K562 (cell line): ENCODE measurements at regions not wholly inside any gene's neighbourhood (a gene's known extent, or its start where the extent isn't known, plus 50 kb on each side); places are given as distances from the start of the nearest gene placed in this dataset.

Source experiments
- ATAC-seq: fragments of 200-7000 bp; cut with Tn5 transposase; 3 replicates; pipeline ENCODE4 v1.9.1; 2020; ENCODE audit warnings: moderate library complexity
- BruUV-seq: library from RNA; stranded (reverse); fragments of 400-500 nt; replicated peaks from 2 replicates; lab custom pipeline; 2021; lab: Mats Ljungman, UMichigan
- CTCF ChIA-PET: fragments of 300-600 bp; formaldehyde crosslinking; extraction: SDS; loops from one replicate; lab custom pipeline; 2021; ENCODE audit warnings: low intra/inter-chr PET ratio; lab: Yijun Ruan, JAX
- POLR2A ChIA-PET: fragments of 300-600, 350-650 bp; sonication (Branson Sonifier 250); formaldehyde crosslinking; extraction: SDS; loops from one replicate; lab custom pipeline; 2021; ENCODE audit warnings: antibody characterized with exemption, inconsistent platforms; lab: Yijun Ruan, JAX
- DNase-seq, 4 experiments: peaks; one replicate each; pipeline versions ENCODE4 v3.0.0 to v3.0.0-alpha.2; 2011 to 2018; ENCODE audit warnings: low spot score in 3 of 4, mixed read lengths in 3 of 4; ENCODE audit errors: extremely low read depth in 1 of 4
- FAIRE-seq: peaks from 2 replicates; lab custom pipeline; 2011; peaks lifted over from hg19 to GRCh38; lab: Jason Lieb, UNC
- H2AFZ ChIP-seq: 2 replicates; pipeline ENCODE4 v1.6.0; 2011; ENCODE audit warnings: low read depth, low read length, control low read depth, inconsistent platforms
- H3K27ac ChIP-seq: fragments of 200-600 bp; 3 replicates; pipeline ENCODE4 v1.8.0; 2011; ENCODE audit warnings: low read depth, mild to moderate bottlenecking, control low read depth, inconsistent platforms, low read length, moderate library complexity, mixed read lengths; ENCODE audit errors: extremely low read depth
- H3K27me3 ChIP-seq, 2 experiments: fragments of 300-600 bp in 1 of 2; 2 replicates in 1 of 2; 3 replicates in 1 of 2; pipeline versions ENCODE4 v1.6.0 to v1.8.0; 2011; ENCODE audit warnings: inconsistent platforms in 2 of 2, low read length in 2 of 2, mild to moderate bottlenecking in 1 of 2, mixed read lengths in 1 of 2, moderate library complexity in 1 of 2; ENCODE audit not compliant: control insufficient read depth in 2 of 2, insufficient read depth in 2 of 2
- H3K36me3 ChIP-seq: fragments of 300-600 bp; 3 replicates; pipeline ENCODE4 v1.8.0; 2011; ENCODE audit warnings: mild to moderate bottlenecking, low read length, inconsistent platforms; ENCODE audit not compliant: control insufficient read depth, insufficient read depth
- H3K4me1 ChIP-seq, 2 experiments: fragments of 200-600 bp in 1 of 2; replicated peaks in 1 of 2; 2 replicates in 1 of 2; 3 replicates in 1 of 2; pipeline versions ENCODE4 v1.5.1 to v1.8.0; 2011; ENCODE audit warnings: inconsistent platforms in 2 of 2, low read length in 2 of 2, mild to moderate bottlenecking in 1 of 2, mixed read lengths in 1 of 2, moderate library complexity in 1 of 2; ENCODE audit not compliant: control insufficient read depth in 2 of 2, insufficient read depth in 2 of 2
- H3K4me2 ChIP-seq: 2 replicates; pipeline ENCODE4 v1.6.1; 2011; ENCODE audit warnings: low read length, control low read depth, inconsistent platforms, mixed read lengths; ENCODE audit not compliant: insufficient read depth
- H3K4me3 ChIP-seq: fragments of 200-600 bp; sonication (generic), shearing (Covaris generic); 2 replicates; pipeline ENCODE4 v1.5.1; 2016; ENCODE audit warnings: control low read depth, inconsistent platforms
- H3K79me2 ChIP-seq: fragments of 200-600 bp; 3 replicates; pipeline ENCODE4 v1.8.0; 2011; ENCODE audit warnings: low read length, inconsistent platforms; ENCODE audit not compliant: control insufficient read depth, insufficient read depth
- H3K9ac ChIP-seq, 2 experiments: 2 replicates each; pipeline versions ENCODE4 v1.6.0 to v1.6.1; 2011; ENCODE audit warnings: low read depth in 2 of 2, low read length in 2 of 2, control low read depth in 1 of 2, inconsistent platforms in 1 of 2, mild to moderate bottlenecking in 1 of 2, mixed read lengths in 1 of 2; ENCODE audit not compliant: insufficient read depth in 1 of 2
- H3K9me1 ChIP-seq: one replicate; pipeline ENCODE4 v1.6.0; 2011; ENCODE audit warnings: inconsistent platforms, mild to moderate bottlenecking, low read length, moderate library complexity; ENCODE audit not compliant: control insufficient read depth, insufficient read depth
- H3K9me3 ChIP-seq: replicated peaks from 2 replicates; pipeline ENCODE4 v1.5.1; 2011; ENCODE audit warnings: low read depth, low read length, inconsistent platforms; ENCODE audit not compliant: control insufficient read depth, insufficient read depth
- H4K20me1 ChIP-seq: replicated peaks from 2 replicates; pipeline ENCODE4 v1.6.1; 2011; ENCODE audit warnings: low read length, inconsistent platforms, mixed read lengths; ENCODE audit not compliant: control insufficient read depth, insufficient read depth
- BHLHE40 ChIP-seq: IDR thresholded peaks from 2 replicates; pipeline ENCODE4 v1.6.1; 2011; ENCODE audit warnings: low read length, improper control_type of control experiment
- CREB1 ChIP-seq, 2 experiments: sonication (generic) in 1 of 2; formaldehyde crosslinking in 1 of 2; IDR thresholded peaks; 2 replicates each; pipeline versions ENCODE4 v1.6.1 to v1.8.0; 2012 to 2022; ENCODE audit warnings: inconsistent platforms in 1 of 2, mild to moderate bottlenecking in 1 of 2, missing genetic modification reagents in 1 of 2, moderate library complexity in 1 of 2
- ID3 ChIP-seq, 2 experiments: fragments of 250-450 bp in 1 of 2; fragments of 450-650 bp in 1 of 2; sonication (Bioruptor Pico) in 1 of 2; IDR thresholded peaks; 2 replicates each; pipeline versions ENCODE4 v1.6.1 to v1.8.0; 2016 to 2021; ENCODE audit warnings: mild to moderate bottlenecking in 2 of 2, moderate library complexity in 2 of 2, missing compliant biosample characterization in 1 of 2, missing genetic modification characterization in 1 of 2
- MITF ChIP-seq: IDR thresholded peaks from 2 replicates; pipeline ENCODE4 v1.6.1; 2014; ENCODE audit warnings: antibody characterized with exemption
- NCOA6 ChIP-seq: fragments of 450-650 bp; IDR thresholded peaks from 2 replicates; pipeline ENCODE4 v1.6.1; 2017; ENCODE audit warnings: mild to moderate bottlenecking
- NONO ChIP-seq, 2 experiments: fragments of 200-400 bp in 1 of 2; fragments of 450-650 bp in 1 of 2; formaldehyde crosslinking in 1 of 2; IDR thresholded peaks; 2 replicates each; pipeline ENCODE4 v1.6.1; 2017; ENCODE audit warnings: low read depth in 2 of 2, mild to moderate bottlenecking in 2 of 2, moderate library complexity in 2 of 2, low read length in 1 of 2
- PTRF ChIP-seq: fragments of 450-650 bp; IDR thresholded peaks from 2 replicates; pipeline ENCODE4 v1.6.1; 2016; ENCODE audit warnings: mild to moderate bottlenecking, missing genetic modification characterization, missing compliant biosample characterization
- SRSF9 ChIP-seq: fragments of 200-400 bp; formaldehyde crosslinking; IDR thresholded peaks from 2 replicates; pipeline ENCODE4 v1.6.1; 2017; ENCODE audit warnings: low read depth, low read length, borderline replicate concordance
- STAG1 ChIP-seq: sonication (generic); formaldehyde crosslinking; IDR thresholded peaks from 2 replicates; pipeline ENCODE4 v1.5.0; 2020; ENCODE audit warnings: missing genetic modification reagents, borderline replicate concordance
- TBL1XR1 ChIP-seq, 2 experiments: IDR thresholded peaks; 2 replicates each; pipeline ENCODE4 v1.6.1; 2012; ENCODE audit warnings: improper control_type of control experiment in 2 of 2, low read length in 2 of 2, mild to moderate bottlenecking in 1 of 2
- TRIM24 ChIP-seq, 2 experiments: fragments of 450-650 bp; IDR thresholded peaks; 2 replicates each; pipeline ENCODE4 v1.6.1; 2016
- ZNF274 ChIP-seq: IDR thresholded peaks from 2 replicates; pipeline ENCODE4 v1.6.1; 2011; ENCODE audit warnings: low read depth, mild to moderate bottlenecking, low read length, moderate library complexity, borderline replicate concordance
- WGBS: fragments of 100-300 bp; shearing (Covaris generic); methylation state at CpG from one replicate; pipeline ENCODE4 v1.1.6; 2016; ENCODE audit warnings: low coverage, mixed read lengths; ENCODE audit not compliant: insufficient coverage; ENCODE audit errors: missing lambda C conversion rate; 5-methylcytosine and 5-hydroxymethylcytosine counted together
- in situ Hi-C: fragments of 300-500 bp; cut with MboI; formaldehyde crosslinking; loops from 4 replicates; pipeline ENCODE4 v1.15.0; 2018; ENCODE audit warnings: inconsistent platforms, mixed read lengths
- intact Hi-C: fragments of 100-400 bp; cut with micrococcal nuclease; formaldehyde crosslinking; loops from 2 replicates; pipeline ENCODE4 v1.14.2; 2022

- no peaks in the 10 kb centered on the region for H3K79me2 ChIP-seq
- no TSS peak for BruUV-seq
- no peak for TF ChIP-seq NONO (IDR thresholded peaks at IDR 0.05; ENCODE audit: low read depth in 2 of 2, low read length in 1 of 2)
- no peak for TF ChIP-seq NCOA6
- TF ChIP-seq PTRF, result no peak
- no peak for TF ChIP-seq ZNF274
- no peak for TF ChIP-seq MITF
- no peak for TF ChIP-seq SRSF9
- TF ChIP-seq TBL1XR1 (IDR thresholded peaks at IDR 0.05; ENCODE audit: low read length in 2 of 2), result no peak
- TF ChIP-seq BHLHE40, result no peak
- no peak for TF ChIP-seq ID3 (CRISPR knock-in tag; IDR thresholded peaks at IDR 0.05)
- TF ChIP-seq ID3 (tag; IDR thresholded peaks at IDR 0.05), result no peak
- no peak for TF ChIP-seq CREB1 (IDR thresholded peaks at IDR 0.05)
- TF ChIP-seq CREB1 (CRISPR knock-in tag; IDR thresholded peaks at IDR 0.05), result no peak
- TF ChIP-seq STAG1, result no peak
- no peak for TF ChIP-seq TRIM24 (IDR thresholded peaks at IDR 0.05)
- TF ChIP-seq, all 486 proteins: peak for 0
- ATAC-seq (no peak), FAIRE-seq (no peak), DNase-seq (no peak)
- Histone ChIP-seq H3K9me3 (no peaks in the 10 kb centered on the region), H3K27me3 (no peaks in the 10 kb centered on the region), H4K20me1 (no peaks in the 10 kb centered on the region), H3K4me3 (no peak overlapping the region), H3K4me1 (no peaks in the 10 kb centered on the region), H3K4me2 (no peak overlapping the region), H3K27ac (no peak overlapping the region), H3K9ac (no peak overlapping the region), H3K9me1 (no peaks in the 10 kb centered on the region), H3K36me3 (no peaks in the 10 kb centered on the region), H2AFZ (peak overlapping the region; percentile 55; the same call in 1 of the 2 replicates)
- CTCF ChIA-PET, result no interaction called here
- WGBS, result 21% methylated on average over 4 of the region's 4 CpGs
- in situ Hi-C loops, result no loop called here
- POLR2A ChIA-PET, result no interaction called here
- intact Hi-C loops, result no loop called here
Observed at GRCh38 chr4:123327346-123327745, 69.2 kb upstream of the SPRY1 start.
